DOHH2 (cell line): ENCODE measurements at regions not wholly inside any gene's neighbourhood (a gene's known extent, or its start where the extent isn't known, plus 50 kb on each side); places are given as distances from the start of the nearest gene placed in this dataset.

Source experiments
- H3F3A ChIP-seq: fragments of 200-600 bp; sonication (generic), shearing (Covaris generic); 2 replicates; pipeline ENCODE4 v1.6.0; 2016; ENCODE audit warnings: antibody characterized with exemption, mild to moderate bottlenecking; ENCODE audit not compliant: control insufficient read depth, insufficient read depth
- H3K27ac ChIP-seq: fragments of 200-600 bp; sonication (generic); 2 replicates; pipeline ENCODE4 v1.5.1; 2014; ENCODE audit warnings: low read depth, mild to moderate bottlenecking, low read length, moderate library complexity
- H3K27me3 ChIP-seq: fragments of 200-600 bp; sonication (generic); 2 replicates; pipeline ENCODE4 v1.6.1; 2014; ENCODE audit warnings: mild to moderate bottlenecking, low read length, mixed read lengths; ENCODE audit not compliant: control insufficient read depth
- H3K36me3 ChIP-seq: fragments of 200-600 bp; sonication (generic); 2 replicates; pipeline ENCODE4 v1.6.1; 2014; ENCODE audit warnings: mild to moderate bottlenecking, low read length, moderate library complexity, mixed read lengths; ENCODE audit not compliant: control insufficient read depth
- H3K4me1 ChIP-seq: fragments of 200-600 bp; sonication (generic); 2 replicates; pipeline ENCODE4 v1.6.1; 2014; ENCODE audit warnings: mild to moderate bottlenecking, low read length, mixed read lengths; ENCODE audit not compliant: control insufficient read depth
- H3K4me2 ChIP-seq: fragments of 200-600 bp; sonication (generic); 2 replicates; pipeline ENCODE4 v1.6.0; 2014; ENCODE audit warnings: mild to moderate bottlenecking, low read length, moderate library complexity
- H3K4me3 ChIP-seq: fragments of 200-600 bp; sonication (generic); 2 replicates; pipeline ENCODE4 v1.5.1; 2014; ENCODE audit warnings: mild to moderate bottlenecking, low read length, mixed read lengths
- H3K79me2 ChIP-seq: fragments of 200-600 bp; sonication (generic); 2 replicates; pipeline ENCODE4 v1.6.1; 2014; ENCODE audit warnings: mild to moderate bottlenecking, low read length, mixed read lengths; ENCODE audit not compliant: control insufficient read depth
- H3K9me2 ChIP-seq: fragments of 200-600 bp; sonication (generic); replicated peaks from 2 replicates; pipeline ENCODE4 v1.6.1; 2014; ENCODE audit warnings: mild to moderate bottlenecking, low read length, mixed read lengths; ENCODE audit not compliant: control insufficient read depth
- H3K9me3 ChIP-seq: fragments of 200-600 bp; sonication (generic); 2 replicates; pipeline ENCODE4 v1.6.1; 2014; ENCODE audit warnings: antibody characterized with exemption, low read length, mixed read lengths; ENCODE audit not compliant: control insufficient read depth, insufficient read depth
- H4K20me1 ChIP-seq: fragments of 200-600 bp; sonication (generic); 2 replicates; pipeline ENCODE4 v1.6.0; 2014; ENCODE audit warnings: low read depth, mild to moderate bottlenecking, antibody characterized with exemption, low read length, moderate library complexity; ENCODE audit not compliant: control insufficient read depth, insufficient read depth
- EZH2phosphoT487 ChIP-seq: fragments of 200-600 bp; sonication (generic); IDR thresholded peaks from 2 replicates; pipeline ENCODE4 v1.6.1; 2017; ENCODE audit warnings: borderline replicate concordance, mild to moderate bottlenecking, antibody characterized with exemption, low read length, moderate library complexity, mixed read lengths
- TF ChIP-seq, protein P1 (sequence below): fragments of 200-600 bp; sonication (generic); IDR thresholded peaks from one replicate; pipeline ENCODE4 v1.5.1; 2014; ENCODE audit warnings: antibody characterized with exemption, mild to moderate bottlenecking, low read depth, low read length; ENCODE audit not compliant: poor library complexity, severe bottlenecking

DNA sequence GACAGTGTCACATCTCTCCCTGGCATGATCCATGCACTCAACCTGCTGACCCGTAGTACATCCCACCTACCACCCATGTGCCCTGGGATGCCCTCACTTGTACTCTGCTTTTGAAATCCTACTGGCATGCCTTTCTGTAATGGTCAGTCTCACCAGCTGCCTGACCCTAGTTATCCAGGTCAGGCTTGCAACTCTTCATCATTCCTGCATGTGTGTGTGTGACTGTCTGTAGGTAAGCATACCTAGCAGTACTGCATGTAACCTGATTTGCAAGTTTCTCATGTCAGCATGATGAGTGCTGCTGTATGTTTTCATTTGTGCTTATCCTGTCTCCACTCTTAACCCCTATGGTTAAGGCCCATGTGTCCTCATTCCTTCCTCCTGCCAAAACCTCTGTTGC is 202.0 kb upstream of the MTNR1B start:
- no peaks in the 10 kb centered on the region for H3K79me2 ChIP-seq
- no peaks in the 10 kb centered on the region for H3K9me2 ChIP-seq
- H3K4me2 ChIP-seq = no peak overlapping the region
- no peak overlapping the region for H3K27ac ChIP-seq
- H3K4me3 ChIP-seq = no peak overlapping the region
- H3K27me3 ChIP-seq = no peaks in the 10 kb centered on the region
- TF ChIP-seq, protein P1, sequence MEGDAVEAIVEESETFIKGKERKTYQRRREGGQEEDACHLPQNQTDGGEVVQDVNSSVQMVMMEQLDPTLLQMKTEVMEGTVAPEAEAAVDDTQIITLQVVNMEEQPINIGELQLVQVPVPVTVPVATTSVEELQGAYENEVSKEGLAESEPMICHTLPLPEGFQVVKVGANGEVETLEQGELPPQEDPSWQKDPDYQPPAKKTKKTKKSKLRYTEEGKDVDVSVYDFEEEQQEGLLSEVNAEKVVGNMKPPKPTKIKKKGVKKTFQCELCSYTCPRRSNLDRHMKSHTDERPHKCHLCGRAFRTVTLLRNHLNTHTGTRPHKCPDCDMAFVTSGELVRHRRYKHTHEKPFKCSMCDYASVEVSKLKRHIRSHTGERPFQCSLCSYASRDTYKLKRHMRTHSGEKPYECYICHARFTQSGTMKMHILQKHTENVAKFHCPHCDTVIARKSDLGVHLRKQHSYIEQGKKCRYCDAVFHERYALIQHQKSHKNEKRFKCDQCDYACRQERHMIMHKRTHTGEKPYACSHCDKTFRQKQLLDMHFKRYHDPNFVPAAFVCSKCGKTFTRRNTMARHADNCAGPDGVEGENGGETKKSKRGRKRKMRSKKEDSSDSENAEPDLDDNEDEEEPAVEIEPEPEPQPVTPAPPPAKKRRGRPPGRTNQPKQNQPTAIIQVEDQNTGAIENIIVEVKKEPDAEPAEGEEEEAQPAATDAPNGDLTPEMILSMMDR = no peak
- no peak for TF ChIP-seq EZH2phosphoT487
- H4K20me1 ChIP-seq = no peaks in the 10 kb centered on the region
- H3K36me3 ChIP-seq = no peaks in the 10 kb centered on the region
- H3K9me3 ChIP-seq = no peaks in the 10 kb centered on the region
- no peaks in the 10 kb centered on the region for H3F3A ChIP-seq
- no peaks in the 10 kb centered on the region for H3K4me1 ChIP-seq

DNA sequence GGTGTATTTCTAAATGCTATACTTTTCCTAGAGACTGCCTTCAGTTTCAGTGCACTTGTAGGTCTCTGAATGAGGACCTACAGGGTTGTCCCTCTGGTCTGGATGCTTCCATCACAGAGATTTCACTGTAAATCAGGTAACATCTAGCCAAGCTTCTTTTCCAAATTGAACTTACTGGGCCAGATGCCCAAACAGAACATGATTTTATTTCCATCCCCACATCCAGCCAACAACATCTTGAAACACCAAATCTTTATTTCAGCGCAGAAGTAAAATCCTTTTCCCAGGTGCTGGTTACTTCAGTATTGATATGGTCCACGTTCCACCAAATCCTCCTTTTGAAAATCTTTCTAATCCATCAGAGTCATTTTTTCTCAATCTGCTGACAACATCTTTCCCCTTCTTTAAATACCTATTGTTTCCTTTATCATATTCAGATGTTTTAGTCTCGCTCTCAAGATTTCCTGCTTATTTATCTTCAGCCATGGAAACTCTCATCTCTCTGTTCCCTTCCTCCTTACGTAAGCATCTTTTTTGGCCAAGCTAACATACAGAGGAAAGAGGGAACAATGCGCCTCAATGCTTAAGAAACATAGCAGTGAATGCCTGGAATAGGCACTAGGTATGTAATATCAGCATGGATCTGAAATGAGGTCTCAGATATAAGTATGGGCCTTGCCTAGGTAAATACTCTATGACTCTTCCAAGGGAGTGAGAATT is 201.2 kb upstream of the MTNR1B start:
- H3K27ac ChIP-seq = no peak overlapping the region
- no peaks in the 10 kb centered on the region for H3K9me3 ChIP-seq
- no peaks in the 10 kb centered on the region for H3K9me2 ChIP-seq
- no peak overlapping the region for H3K4me3 ChIP-seq
- H3K36me3 ChIP-seq = no peaks in the 10 kb centered on the region
- H4K20me1 ChIP-seq = no peaks in the 10 kb centered on the region
- no peak overlapping the region for H3K4me2 ChIP-seq
- H3K79me2 ChIP-seq = no peaks in the 10 kb centered on the region
- H3F3A ChIP-seq = no peaks in the 10 kb centered on the region
- H3K4me1 ChIP-seq = no peaks in the 10 kb centered on the region
- TF ChIP-seq EZH2phosphoT487 = no peak
- TF ChIP-seq, protein P1 = no peak
- H3K27me3 ChIP-seq = no peaks in the 10 kb centered on the region

DNA sequence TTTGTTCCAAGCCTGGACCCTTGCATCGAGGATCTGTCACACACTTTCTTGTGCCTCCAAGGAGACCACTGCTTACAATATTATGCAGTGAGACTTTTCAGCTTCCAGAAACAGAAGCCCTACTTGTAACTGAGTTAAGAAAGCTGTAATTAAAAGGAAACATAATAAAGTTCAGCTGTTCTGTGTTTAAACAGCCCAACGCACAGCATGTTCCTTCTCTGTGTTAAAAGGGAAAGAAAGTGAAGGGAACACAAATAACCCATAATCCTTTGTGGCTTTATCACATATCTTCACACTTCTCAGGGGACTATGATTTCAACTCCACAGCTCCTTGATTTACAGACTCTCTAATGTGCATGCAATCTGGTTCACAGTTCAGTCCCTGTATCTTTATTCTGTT is 200.3 kb upstream of the MTNR1B start:
- Histone ChIP-seq H3K9me2 (no peaks in the 10 kb centered on the region), H3K4me2 (no peak overlapping the region), H3K9me3 (no peaks in the 10 kb centered on the region), H3F3A (no peaks in the 10 kb centered on the region), H3K27ac (no peak overlapping the region), H3K36me3 (no peaks in the 10 kb centered on the region), H3K79me2 (no peaks in the 10 kb centered on the region), H4K20me1 (no peaks in the 10 kb centered on the region), H3K4me1 (no peaks in the 10 kb centered on the region), H3K4me3 (no peak overlapping the region), H3K27me3 (no peaks in the 10 kb centered on the region)
- no peak for TF ChIP-seq EZH2phosphoT487
- TF ChIP-seq, protein P1 = no peak
